ENCODE measurements at regions not wholly inside any gene's neighbourhood (a gene's known extent, or its start where the extent isn't known, plus 50 kb on each side); places are given as distances from the start of the nearest gene placed in this dataset.
"Not testable (repeated sequence)": the region's sequence is repeated elsewhere in the genome, so short reads cannot be mapped to it uniquely, and the experiment has no call there.

DNA sequence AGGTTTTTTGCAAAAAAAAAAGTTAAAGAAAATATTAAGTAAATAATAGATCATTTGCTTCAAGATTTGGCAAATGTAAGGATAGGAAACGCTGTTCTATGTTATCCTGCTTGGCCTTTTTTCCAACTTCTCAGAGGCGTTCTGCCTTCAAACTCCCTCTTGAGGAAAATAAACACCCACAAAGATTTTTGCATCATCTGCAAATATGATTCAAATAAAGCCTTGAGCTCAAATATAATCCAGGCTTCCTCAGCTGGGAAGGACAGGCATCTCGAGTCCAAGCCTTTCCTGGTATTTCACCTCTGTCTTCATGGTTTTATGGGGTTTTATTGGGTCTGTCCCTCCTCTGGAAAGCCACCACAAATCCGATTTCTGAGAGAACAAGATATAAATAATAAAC is 67.7 kb upstream of the PTPN1 start:
- DNase-seq (ENCODE audit: low read depth): peak; percentile 94
- no peak overlapping the region for H3K4me3 ChIP-seq (ENCODE audit: low read depth, low read length)
- TF ChIP-seq, protein P1, sequence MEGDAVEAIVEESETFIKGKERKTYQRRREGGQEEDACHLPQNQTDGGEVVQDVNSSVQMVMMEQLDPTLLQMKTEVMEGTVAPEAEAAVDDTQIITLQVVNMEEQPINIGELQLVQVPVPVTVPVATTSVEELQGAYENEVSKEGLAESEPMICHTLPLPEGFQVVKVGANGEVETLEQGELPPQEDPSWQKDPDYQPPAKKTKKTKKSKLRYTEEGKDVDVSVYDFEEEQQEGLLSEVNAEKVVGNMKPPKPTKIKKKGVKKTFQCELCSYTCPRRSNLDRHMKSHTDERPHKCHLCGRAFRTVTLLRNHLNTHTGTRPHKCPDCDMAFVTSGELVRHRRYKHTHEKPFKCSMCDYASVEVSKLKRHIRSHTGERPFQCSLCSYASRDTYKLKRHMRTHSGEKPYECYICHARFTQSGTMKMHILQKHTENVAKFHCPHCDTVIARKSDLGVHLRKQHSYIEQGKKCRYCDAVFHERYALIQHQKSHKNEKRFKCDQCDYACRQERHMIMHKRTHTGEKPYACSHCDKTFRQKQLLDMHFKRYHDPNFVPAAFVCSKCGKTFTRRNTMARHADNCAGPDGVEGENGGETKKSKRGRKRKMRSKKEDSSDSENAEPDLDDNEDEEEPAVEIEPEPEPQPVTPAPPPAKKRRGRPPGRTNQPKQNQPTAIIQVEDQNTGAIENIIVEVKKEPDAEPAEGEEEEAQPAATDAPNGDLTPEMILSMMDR (IDR thresholded peaks at IDR 0.05; ENCODE audit: insufficient read depth, low read depth, low read length): no peak

- H3K4me3 ChIP-seq (ENCODE audit: low read depth, low read length): no peak overlapping the region
- TF ChIP-seq, protein P1 (IDR thresholded peaks at IDR 0.05; ENCODE audit: insufficient read depth, low read depth, low read length): no peak
- no peak for DNase-seq (ENCODE audit: low read depth)
Measured at GRCh38 chr20:50445354-50446151, 64.6 kb upstream of the PTPN1 start.

GRCh38 chr20:50446351-50447101 is 63.7 kb upstream of the PTPN1 start:
- TF ChIP-seq, protein P1 (IDR thresholded peaks at IDR 0.05; ENCODE audit: insufficient read depth, low read depth, low read length): no peak
- DNase-seq (ENCODE audit: low read depth): no peak
- no peak overlapping the region for H3K4me3 ChIP-seq (ENCODE audit: low read depth, low read length)

- TF ChIP-seq, protein P1 (IDR thresholded peaks at IDR 0.05; ENCODE audit: insufficient read depth, low read depth, low read length): no peak
- no peak overlapping the region for H3K4me3 ChIP-seq (ENCODE audit: low read depth, low read length)
- DNase-seq (ENCODE audit: low read depth): no peak
Measured at GRCh38 chr20:50447102-50447804, 62.9 kb upstream of the PTPN1 start.

DNA sequence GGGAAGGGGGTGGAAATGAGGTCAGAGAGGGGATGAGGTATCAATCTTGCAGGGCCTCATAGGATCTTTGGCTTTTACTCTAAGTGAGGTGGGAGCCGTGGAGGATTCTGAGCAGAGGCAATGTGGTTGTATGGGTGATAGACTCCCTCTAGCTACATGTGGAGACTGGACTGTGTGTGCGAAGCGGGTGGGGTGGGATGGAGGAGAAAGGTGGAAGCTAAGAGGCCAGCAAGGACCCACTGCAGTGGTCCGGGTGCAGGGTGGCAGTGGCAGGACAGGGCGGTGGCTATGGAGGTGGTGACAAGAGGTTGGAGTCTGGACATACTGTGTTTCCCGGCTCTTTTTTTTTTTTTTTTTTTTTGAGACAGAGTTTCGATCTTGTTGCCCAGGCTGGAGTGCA is 62.4 kb upstream of the PTPN1 start:
- TF ChIP-seq, protein P1 (IDR thresholded peaks at IDR 0.05; ENCODE audit: insufficient read depth, low read depth, low read length): no peak
- no peak for DNase-seq (ENCODE audit: low read depth)
- no peak overlapping the region for H3K4me3 ChIP-seq (ENCODE audit: low read depth, low read length)

- H3K4me3 ChIP-seq (ENCODE audit: low read depth, low read length); DNase-seq (ENCODE audit: low read depth): not testable (repeated sequence)
Measured at GRCh38 chr20:50448625-50449403, 61.4 kb upstream of the PTPN1 start.

Measured in fibroblast of villous mesenchyme (primary cell).